MV-4-11 (cell line): ENCODE measurements at regions not wholly inside any gene's neighbourhood (a gene's known extent, or its start where the extent isn't known, plus 50 kb on each side); places are given as distances from the start of the nearest gene placed in this dataset.
"Not testable (repeated sequence)": the region's sequence is repeated elsewhere in the genome, so short reads cannot be mapped to it uniquely, and the experiment has no call there.

ENCODE experiments used
- DNase-seq: peaks from one replicate; lab custom pipeline; 2025; lab: John Stamatoyannopoulos, UW

DNA sequence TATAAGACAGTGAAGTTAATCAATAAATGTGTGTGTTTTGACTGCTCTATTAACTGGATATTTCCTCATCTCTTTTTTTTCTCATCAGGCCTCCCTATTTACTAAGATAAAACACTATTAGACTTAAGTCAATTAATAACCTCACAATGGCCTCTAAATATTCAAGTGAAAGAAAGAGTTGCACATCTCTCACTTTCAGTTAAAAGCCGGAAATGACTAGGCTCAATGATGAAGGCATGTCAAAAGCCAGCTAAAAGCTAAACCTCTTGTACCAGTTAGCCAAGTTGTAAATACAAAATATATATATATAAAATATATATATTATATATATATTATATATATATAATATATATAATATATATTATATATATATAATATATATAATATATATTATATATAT lies 127.0 kb upstream of the MEOX2 start:
- no peak for DNase-seq

DNA sequence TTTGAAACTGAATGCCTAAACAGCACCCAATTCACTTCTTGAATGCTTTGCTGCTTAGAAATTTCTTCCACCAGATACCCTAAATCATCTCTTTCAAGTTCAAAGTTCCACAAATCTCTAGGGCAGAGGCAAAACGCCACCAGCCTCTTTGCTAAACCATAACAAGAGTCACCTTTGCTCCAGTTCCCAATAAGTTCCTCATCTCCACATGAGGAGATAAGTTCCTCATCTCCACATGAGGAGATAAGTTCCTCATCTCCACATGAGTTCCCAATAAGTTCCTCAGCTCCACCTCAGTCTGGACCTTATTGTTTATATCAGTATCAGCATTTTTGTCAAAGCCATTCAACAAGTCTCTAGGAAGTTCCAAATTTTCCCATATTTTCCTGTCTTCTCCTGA lies 123.9 kb upstream of the MEOX2 start:
- not testable (repeated sequence) for DNase-seq

DNA sequence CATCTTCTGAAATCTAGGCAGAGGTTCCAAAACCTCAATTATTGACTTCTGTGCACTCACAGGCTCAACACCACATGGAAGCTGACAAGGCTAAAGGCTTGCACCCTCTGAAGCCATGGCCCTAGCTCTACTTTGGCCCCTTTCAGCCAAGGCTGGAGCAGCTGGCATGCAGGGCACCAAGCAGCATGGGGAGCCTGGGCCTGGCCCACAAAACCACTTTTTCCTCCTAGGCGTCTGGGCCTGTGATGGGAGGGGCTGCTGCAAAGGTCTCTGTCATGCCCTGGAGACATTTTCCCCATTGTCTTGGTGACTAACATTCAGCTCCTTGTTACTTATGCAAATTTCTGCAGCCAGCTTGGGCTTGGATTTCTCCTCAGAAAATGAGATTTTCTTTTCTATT lies 123.5 kb upstream of the MEOX2 start:
- not testable (repeated sequence) for DNase-seq

DNA sequence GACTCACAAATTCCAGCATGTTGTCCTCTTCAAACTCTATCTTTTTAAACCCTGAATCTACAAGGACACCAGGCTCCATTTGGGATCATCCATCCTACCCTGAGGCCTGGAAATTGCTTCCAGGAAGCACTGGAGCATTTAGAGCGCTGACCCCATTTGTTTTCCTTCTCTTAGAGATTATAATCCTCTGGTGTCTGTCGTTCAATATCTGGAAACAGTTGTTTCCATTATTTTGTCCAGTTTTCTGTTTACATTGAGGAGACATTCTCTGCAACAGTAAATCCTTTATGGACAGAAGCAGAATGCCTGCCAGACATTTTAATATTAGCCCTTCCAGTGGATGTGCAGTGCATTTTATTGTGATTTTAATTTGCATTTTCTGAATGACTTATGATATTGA lies 119.4 kb upstream of the MEOX2 start:
- DNase-seq: no peak

DNA sequence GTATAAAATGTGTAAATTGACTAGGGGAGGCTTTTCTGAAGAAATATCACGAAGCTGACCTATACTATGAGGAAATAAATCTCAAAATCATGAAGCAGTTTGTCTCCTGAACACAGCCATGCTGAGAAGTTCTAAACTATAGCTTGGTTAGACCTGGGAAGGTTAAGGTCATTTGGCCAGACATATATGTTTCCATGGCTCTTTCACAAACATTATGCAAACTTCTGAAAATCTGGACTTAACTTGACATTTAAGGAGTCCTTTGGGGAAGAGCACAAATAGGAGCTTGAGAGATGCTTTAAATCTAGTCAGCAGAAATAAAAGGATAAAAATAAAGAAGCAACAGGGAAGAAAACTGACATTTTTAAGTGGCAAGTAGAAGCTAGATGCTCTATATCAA lies 115.9 kb upstream of the MEOX2 start:
- no peak for DNase-seq

DNA sequence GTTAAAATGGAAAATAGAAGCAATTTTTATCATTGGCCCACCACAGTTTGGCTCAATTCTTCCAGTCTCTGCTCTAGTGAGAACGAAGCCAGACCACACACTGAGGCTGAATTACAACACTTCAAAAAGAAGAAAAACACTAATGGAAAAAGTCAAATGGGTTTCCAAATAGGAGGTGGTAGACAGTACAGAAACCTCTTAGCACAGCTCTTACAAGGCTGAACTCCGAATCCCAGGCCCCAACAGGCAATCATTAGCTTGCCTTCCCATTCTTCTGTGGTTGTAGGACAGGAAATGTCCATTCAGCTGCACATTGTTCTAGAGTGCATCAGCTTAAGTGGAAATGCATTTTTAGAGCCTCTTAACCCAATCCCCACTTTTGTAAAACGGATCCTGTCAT lies 115.1 kb upstream of the MEOX2 start:
- no peak for DNase-seq

DNA sequence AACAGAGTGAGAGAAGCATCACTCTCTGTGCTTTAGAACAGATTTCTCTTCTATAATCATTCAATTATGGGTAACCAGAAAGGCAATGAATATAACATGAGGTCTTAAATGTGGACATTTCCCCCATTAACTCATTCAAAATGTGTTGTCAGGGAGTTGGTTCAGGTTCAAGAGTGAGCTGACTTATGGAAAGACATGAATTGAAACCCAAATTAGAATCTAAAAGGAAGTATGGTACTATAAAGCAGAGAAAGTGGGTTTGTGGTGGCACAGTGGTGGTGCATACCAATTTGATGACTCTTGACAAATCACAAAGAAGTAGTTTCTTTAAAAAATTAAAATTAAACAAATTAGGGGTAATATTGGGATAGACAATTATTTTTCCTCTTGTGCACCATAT lies 114.6 kb upstream of the MEOX2 start:
- DNase-seq: no peak

DNA sequence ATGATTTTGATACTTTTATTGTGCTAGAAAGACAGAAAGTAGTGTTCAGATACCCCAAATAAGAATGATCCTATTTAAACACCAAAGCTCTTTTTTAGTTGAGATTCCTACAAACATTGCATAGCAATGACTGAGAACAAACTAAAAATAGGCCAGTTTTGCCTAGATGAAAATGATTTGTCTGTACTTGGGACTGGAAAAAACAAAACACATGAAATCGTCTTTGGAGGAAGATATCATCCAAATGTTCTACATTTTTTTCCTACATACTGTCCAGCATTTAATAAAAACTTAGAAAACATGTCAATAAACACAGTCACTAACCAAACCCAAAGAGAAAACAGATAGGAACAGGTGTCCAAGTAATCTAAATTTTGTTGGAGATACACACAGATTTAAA lies 111.6 kb upstream of the MEOX2 start:
- DNase-seq: no peak

DNA sequence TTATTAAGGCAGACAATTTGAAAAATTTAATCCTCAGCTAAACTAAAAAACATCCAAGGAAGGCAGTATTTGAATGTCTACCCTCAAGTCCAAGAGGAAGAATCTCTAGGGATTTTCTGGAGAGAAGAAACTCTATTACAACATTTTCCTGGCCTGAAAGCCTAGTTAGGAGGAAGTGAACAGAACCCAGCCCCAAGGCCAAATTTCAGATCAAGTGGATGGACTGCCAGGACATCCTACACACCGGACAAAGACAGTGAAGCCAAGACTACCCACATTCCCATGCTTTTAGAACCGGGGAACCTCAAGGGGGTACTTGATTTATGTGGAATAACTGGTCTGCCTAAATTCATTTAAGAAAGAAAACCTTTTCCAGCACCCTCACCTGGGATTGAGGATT lies 108.9 kb upstream of the MEOX2 start:
- DNase-seq: no peak

DNA sequence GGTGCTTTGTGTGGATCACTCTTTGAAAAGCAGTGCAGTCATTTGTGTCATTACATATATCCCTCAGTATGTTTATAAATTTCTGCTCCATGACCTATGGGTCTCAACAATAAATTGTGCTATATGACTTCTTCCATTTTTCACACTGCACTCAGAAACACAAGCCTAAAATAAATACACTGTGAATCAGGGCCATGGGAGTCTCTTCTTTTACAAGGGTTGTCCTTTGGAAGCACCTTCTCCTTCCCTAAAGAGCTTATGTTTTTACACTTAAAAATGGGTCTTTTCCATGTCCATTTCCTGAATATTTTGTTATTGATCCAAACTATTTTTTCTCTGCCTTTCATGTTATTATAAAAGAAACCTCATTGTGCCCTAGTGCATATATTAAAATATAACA lies 108.3 kb upstream of the MEOX2 start:
- DNase-seq: no peak

DNA sequence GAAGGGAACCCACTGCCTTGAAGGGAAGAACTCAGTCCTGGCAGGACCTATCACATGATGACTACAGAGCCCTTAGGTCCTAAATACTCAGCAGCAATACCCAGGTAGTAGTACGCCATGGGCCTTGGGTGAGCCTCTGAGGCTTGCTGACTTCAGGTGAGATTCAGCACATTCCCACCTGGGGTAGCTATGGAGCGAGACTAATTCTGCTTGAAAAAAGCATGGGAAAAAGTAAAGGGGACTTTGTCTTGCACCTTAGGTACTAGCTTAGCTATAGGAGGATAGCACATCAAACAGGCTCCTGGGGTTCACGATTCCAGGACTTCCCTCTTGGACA lies 98.2 kb upstream of the MEOX2 start:
- DNase-seq: no peak

DNA sequence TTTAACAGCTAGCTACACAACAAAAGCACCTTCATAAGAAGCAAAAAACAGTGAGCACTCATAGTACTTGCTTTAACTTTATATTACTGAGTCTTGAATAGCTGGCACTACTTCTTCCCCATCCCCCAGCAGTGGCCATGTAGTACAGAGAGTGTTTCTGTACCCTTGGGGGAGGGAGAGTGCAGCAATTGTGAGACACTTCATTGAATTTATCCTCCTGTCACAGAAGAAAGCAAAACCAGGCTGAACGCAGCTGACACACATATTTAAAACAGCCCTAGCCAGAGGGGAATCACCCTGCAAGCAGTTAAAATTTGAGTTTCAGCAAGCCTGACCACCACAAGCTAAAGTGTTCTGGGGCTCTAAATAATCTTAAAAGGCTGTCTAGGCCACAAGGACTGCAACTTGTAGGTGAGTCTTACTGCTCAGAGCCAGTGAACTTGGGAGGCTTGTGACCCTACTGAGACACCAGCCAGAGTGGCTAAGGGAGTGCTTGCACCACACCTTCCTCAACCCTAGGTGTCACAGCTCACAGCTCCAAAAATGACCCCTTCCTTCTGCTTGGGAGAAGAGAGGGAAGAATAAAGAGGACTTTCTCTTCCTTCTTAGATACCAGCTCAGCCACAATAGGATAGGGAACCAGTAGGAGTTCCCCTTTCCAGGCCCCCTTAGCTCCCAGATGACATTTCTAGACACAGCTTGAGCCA lies 97.7 kb upstream of the MEOX2 start:
- no peak for DNase-seq

DNA sequence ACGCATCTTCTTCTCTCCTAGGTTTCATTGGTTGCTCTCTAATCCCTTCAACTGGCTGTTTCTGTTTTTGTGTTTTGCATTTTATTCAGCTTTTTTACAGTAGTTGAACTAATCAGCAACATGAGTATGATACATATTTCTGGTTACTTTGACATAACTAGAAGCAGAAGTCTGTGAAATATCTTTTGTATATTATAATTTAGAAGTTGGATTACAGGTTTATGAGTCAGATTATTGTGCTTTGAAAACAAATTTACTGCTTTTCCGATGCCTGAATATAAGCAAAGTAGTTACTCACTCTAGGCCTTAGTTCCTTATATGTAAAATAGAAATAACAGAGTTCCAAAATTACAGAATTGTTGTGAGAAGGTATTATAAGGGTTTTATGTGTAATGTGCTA lies 96.2 kb upstream of the MEOX2 start:
- no peak for DNase-seq

DNA sequence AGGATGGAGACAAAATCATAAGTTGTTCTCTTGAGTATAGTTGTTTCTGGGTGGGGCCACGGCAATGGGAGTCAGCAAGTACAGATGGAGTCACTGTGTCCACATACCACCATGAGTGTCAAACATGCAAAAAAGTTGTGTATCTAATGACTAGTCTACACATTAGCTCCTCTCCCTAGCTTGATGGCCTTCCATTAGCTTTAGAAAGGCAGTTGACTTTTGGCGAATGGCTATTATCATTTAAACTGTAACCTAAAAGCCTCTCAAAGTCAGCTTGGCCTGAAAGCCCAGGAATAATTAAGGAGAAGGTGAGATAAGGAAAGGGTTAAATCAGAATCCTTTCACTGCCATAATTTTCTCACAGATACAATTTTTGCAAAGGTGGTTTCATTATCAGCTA lies 95.5 kb upstream of the MEOX2 start:
- no peak for DNase-seq

DNA sequence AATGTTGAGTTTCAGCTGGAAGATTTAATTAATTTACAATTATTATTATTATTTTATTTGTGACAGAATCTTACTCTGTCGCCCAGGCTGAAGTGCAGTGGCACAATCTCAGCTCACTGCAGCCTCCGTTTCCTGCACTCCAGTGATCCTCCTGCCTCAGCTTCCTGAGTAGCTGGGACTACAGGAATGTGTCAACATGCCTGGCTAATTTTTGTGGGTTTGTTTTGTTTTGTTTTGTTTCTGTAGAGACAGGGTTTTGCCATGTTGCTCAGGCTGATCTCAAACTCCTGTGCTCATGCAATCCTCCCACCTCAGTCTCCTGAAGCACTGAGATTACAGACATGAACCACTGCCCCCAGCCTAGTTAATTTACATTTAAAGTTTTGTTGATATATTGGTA lies 93.8 kb upstream of the MEOX2 start:
- no peak for DNase-seq

DNA sequence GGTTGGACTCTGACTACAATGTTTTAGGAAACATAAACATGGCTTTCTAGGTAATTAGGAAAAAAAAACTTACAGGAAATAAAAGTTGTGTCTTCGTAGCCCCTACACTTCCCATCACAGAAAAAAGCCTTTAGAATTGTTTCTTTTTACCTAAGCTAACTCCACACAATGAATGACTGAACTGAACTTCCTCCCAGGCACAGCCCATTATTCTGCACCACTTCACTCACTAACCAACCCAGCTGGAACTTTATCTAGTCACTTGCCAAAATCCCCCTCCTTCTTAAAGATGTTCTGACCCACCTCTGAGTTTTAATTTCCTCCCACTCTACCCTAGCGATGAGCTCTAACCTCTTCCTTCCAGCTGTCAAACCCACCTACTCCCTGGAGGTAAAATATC lies 91.7 kb upstream of the MEOX2 start:
- no peak for DNase-seq

DNA sequence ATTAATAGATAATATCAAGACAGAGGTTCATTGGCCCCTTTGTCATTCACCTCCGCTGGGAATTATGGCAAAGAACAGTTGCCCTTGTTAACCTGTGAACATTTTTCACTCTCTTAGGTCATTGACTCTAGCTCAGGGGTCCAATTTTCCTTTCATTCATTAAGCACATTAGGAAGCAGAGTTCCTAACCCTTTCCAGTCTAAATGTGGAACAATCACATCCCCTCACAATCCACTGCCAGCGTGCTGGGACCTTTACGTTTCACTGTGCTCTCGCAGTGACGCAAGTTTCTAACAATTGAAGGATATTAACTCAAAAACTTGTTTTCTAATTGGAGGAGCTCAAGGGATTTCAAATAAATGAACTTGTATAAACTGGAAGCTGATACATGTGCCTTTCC lies 79.3 kb upstream of the MEOX2 start:
- DNase-seq: no peak

DNA sequence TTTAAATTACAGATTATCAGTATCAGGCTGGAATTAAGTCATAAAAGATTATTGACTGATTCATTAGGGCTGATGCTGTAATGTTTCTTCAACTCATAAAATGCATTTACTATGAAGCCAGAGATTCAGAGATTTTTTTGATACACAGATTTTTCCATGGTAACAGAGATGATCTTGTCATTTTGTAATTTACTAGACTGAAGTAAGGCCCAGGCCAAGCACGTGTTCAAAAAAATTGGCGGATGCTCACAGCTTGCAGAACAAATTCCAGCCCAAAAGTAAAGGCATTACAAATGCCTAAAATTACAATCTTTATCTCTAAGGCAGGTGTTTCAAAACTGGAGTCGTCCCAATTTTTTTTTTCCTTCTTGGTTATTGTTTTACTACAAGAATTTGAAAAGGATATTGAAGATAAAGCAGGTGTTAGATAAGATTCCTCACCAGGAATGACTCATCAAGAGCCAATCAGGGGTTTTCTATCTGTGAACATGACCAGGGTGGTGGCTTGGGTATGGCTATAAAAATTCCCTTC lies 78.4 kb upstream of the MEOX2 start:
- DNase-seq: no peak

DNA sequence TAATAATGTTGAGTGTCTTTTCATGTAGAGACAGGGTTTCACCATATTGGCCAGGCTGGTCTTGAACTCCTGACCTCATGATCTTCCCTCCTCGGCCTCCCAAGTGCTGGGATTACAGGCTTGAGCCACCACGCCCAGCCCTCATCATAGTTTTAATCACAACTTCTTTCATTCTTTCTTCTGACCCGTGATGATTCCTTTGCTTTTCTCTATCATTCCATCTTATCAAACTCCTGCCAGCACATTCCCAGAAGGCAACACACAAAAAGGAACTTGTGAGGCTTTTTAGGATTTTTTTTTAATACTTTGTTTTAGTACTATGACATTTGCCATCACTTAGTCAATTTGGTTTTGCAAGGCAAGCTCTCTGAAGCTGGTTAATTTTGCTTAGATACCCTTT lies 77.5 kb upstream of the MEOX2 start:
- no peak for DNase-seq

DNA sequence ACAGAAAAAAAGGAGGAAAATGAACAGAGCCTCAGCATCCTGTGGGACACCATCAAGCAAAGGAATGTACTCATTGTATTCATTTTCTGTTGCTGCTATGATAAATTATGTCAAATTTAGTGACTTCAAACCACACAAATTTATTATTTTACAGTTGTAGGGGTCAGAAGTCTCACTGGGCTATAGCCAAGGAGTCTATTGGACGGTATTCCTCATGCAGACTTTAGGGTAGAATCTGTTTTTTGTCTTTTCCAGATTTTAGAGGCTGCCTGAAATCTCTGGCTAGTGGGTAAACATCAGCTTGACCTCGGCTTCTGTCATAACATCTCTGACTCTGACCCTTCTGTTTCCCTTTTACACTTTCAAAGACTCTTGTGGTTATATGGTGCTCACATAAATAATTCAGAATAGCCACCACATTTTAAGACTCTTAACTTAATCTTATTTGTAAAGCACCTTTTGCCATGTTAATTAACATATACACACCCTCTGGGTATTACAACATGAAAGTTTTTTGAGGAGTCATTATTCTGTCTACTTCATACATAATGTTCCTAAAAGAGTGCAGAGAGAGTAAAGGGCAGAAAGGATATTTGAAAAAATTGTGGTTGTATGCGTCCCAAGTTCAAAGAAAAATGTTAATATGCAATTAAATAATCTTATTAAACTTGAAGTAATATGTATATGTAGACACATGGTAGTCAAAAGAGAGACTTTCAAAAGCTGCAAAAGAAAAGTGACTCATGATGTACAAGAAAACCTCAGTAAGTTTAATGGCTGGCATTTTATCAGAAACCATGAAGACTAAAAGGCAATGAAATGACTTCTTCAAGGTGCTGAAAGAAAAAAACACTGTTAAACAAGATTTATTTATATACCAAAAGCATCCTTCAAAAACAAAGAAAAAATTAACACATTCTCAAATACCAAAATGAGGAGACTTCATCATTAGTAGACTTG lies 70.8 kb upstream of the MEOX2 start:
- DNase-seq: no peak

DNA sequence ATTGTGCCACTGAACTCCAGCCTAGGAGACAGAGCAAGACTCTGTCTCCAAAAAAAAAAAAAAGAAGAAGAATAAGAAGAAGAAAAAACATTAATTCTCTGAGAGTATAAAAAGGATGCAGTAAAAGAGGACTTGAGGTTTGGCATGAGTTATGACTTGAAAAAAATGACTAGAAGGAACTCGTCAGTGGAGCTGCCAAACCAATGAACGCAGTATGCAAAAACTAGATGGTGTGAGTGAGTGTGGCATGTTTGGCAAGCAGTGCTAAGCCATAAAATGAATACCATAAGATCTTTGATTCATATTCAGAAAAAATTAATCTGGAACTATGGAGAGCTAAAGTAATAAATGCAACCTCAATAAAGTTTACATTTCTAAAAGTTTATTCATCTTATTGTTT lies 68.6 kb upstream of the MEOX2 start:
- DNase-seq: no peak

DNA sequence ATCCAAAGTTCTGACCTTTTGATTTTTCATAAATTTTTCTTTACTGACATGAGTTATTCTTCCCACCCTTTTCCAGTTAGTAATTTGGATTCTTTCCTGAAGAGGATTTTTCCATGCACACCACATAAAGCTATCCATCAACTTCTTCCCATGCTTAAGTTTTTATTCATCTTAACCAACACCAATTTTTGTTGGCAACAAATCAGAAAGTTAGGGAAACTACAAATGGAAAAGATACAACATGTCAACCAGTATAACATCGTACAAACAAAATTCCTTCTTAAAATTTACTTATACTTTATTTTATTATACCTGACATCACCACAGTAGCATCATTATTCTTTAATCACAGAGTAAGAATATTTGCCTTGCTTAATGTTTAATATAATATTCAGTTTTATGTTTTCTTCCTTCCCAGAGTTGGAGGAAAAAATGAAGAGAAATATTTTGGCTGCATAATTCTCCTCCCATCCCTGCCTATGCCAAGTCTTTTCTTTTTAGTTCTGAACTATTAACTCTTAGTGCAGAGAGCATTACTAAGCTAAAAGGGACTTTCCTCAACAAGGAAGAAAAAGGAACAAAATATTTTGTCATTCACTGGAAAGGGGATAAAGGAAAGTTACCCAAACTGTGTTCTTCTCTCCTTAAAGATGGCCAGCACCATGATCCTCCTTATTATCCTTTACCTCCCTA lies 67.5 kb upstream of the MEOX2 start:
- DNase-seq: no peak

DNA sequence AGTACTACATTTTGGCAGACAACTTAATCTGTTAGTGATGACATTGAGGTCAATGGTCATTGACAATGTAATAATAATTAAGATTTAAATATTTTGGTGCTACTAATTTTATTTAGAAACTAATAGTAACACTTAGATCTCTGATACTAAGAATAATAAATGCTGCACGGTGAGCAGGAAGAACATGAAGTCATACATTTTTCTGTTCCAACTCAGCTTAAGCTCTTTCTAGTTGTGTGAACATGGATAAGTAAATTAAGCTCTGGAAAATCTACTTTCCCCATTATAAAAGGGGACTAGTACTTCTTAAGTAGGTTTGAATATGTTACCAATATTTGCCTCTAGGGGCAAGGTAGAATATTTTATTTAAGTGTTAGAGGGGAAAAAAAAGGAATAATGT lies 65.9 kb upstream of the MEOX2 start:
- no peak for DNase-seq
